ENCODE measurements at regions not wholly inside any gene's neighbourhood (a gene's known extent, or its start where the extent isn't known, plus 50 kb on each side); places are given as distances from the start of the nearest gene placed in this dataset.

DNA sequence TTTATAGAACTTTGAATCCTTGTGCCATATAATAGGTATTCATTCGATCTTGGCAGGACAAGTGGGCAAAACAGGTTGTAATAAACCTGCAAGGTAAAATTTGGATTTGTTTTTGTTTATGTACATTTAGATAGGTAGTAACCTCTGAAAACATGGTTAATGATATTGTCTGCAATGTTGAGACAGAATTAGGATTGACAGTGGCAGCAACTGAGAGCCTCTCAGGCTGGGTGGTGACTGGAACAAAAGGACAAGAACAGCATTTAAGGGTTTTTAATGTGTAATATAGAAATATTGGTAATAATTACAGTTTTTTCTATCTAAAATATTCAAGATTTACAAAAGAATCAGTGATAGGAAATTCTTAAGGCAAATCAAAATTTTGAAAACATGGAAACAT, 382.0 kb downstream of the TFAP2B start:
- TF ChIP-seq CTCF (IDR thresholded peaks at IDR 0.05) (no peak), POLR2A (IDR thresholded peaks at IDR 0.05) (no peak)

Measured in esophagus squamous epithelium (tissue), 4 donors.